Lung (tissue), 11 donors: ENCODE measurements at regions not wholly inside any gene's neighbourhood (a gene's known extent, or its start where the extent isn't known, plus 50 kb on each side); places are given as distances from the start of the nearest gene placed in this dataset.

ENCODE experiments used
- ATAC-seq: fragments of 200-7000 bp; cut with Tn5 transposase; one replicate; pipeline ENCODE4 v1.9.1; 2020; ENCODE audit warnings: moderate number of reproducible peaks; ENCODE audit not compliant: insufficient read depth, low FRiP score
- DNase-seq, 3 donors: peaks; one replicate each; pipeline ENCODE4 v3.0.0-alpha.2; 2013 to 2017
- H3K27ac ChIP-seq, 2 donors: one replicate each; pipeline ENCODE4 v1.5.1; 2013; ENCODE audit warnings: mild to moderate bottlenecking in 2 of 2, moderate library complexity in 2 of 2, control low read depth in 1 of 2, inconsistent platforms in 1 of 2, low read depth in 1 of 2, low read length in 1 of 2
- H3K27me3 ChIP-seq, 3 donors: one replicate each; pipeline ENCODE4 v1.5.1; 2013; ENCODE audit warnings: low read length in 2 of 3; ENCODE audit not compliant: control insufficient read depth in 3 of 3, insufficient read depth in 3 of 3
- H3K36me3 ChIP-seq, 4 donors: one replicate each; pipeline ENCODE4 v1.5.1; 2013; ENCODE audit warnings: low read length in 4 of 4, mild to moderate bottlenecking in 1 of 4, moderate library complexity in 1 of 4; ENCODE audit not compliant: control insufficient read depth in 4 of 4, insufficient read depth in 4 of 4
- H3K4me1 ChIP-seq, 5 donors: one replicate each; pipeline ENCODE4 v1.5.1; 2013; ENCODE audit warnings: low read length in 5 of 5, mild to moderate bottlenecking in 2 of 5, moderate library complexity in 1 of 5; ENCODE audit not compliant: control insufficient read depth in 5 of 5, insufficient read depth in 5 of 5
- H3K4me3 ChIP-seq: one replicate; pipeline ENCODE4 v1.5.1; 2013; ENCODE audit warnings: mild to moderate bottlenecking, control low read depth, moderate library complexity
- H3K9ac ChIP-seq, 2 donors: one replicate each; pipeline ENCODE4 v1.5.1; 2013; ENCODE audit warnings: low read length in 2 of 2, control low read depth in 1 of 2; ENCODE audit not compliant: insufficient read depth in 1 of 2
- H3K9me3 ChIP-seq, 4 donors: one replicate each; pipeline ENCODE4 v1.5.1; 2013; ENCODE audit warnings: low read length in 3 of 4, mild to moderate bottlenecking in 1 of 4, moderate library complexity in 1 of 4; ENCODE audit not compliant: control insufficient read depth in 4 of 4, insufficient read depth in 3 of 4
- WGBS, 2 donors: extraction: QIAGEN DNeasy Blood & Tissue Kit; methylation state at CpG; one replicate each; pipeline ENCODE4 v1.1.7; 2013; 5-methylcytosine and 5-hydroxymethylcytosine counted together
- TF ChIP-seq, protein P1 (sequence below): IDR thresholded peaks from 2 replicates; pipeline ENCODE4 v1.5.1; 2012; ENCODE audit warnings: mild to moderate bottlenecking; ENCODE audit errors: control extremely low read depth, extremely low read depth
- donor health status: control.
- donor health status: control.
- donor health status: Bipolar disorder and iron deficiency.
- donor health status: healthy.
- donor health status: DM: yes; HTN: yes; CAD: no.

- Histone ChIP-seq H3K27ac (no peak overlapping the region), H3K9me3 (peaks cover 0 to 7% (median 0%) of the 10 kb centered on the region in 4 donors), H3K9ac (no peak overlapping the region), H3K4me3 (no peak overlapping the region), H3K27me3 (no peaks in the 10 kb centered on the region), H3K4me1 (no peaks in the 10 kb centered on the region), H3K36me3 (no peaks in the 10 kb centered on the region)
- TF ChIP-seq, protein P1, sequence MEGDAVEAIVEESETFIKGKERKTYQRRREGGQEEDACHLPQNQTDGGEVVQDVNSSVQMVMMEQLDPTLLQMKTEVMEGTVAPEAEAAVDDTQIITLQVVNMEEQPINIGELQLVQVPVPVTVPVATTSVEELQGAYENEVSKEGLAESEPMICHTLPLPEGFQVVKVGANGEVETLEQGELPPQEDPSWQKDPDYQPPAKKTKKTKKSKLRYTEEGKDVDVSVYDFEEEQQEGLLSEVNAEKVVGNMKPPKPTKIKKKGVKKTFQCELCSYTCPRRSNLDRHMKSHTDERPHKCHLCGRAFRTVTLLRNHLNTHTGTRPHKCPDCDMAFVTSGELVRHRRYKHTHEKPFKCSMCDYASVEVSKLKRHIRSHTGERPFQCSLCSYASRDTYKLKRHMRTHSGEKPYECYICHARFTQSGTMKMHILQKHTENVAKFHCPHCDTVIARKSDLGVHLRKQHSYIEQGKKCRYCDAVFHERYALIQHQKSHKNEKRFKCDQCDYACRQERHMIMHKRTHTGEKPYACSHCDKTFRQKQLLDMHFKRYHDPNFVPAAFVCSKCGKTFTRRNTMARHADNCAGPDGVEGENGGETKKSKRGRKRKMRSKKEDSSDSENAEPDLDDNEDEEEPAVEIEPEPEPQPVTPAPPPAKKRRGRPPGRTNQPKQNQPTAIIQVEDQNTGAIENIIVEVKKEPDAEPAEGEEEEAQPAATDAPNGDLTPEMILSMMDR = no peak
- DNase-seq (no peak), ATAC-seq (no peak)
- WGBS, 2 donors = 93 to 94% methylated on average over 1 of the region's 1 CpG
These were observed 113.0 kb upstream of the FSIP2 start for GRCh38 chr2:185625604-185626003.

GRCh38 chr2:185628985-185629384, 109.6 kb upstream of the FSIP2 start:
- no peak overlapping the region for H3K4me3 ChIP-seq
- no peaks in the 10 kb centered on the region for H3K27me3 ChIP-seq
- no peak overlapping the region for H3K9ac ChIP-seq
- H3K27ac ChIP-seq = no peak overlapping the region
- TF ChIP-seq, protein P1 = no peak
- no peaks in the 10 kb centered on the region for H3K4me1 ChIP-seq
- no peaks in the 10 kb centered on the region for H3K36me3 ChIP-seq
- DNase-seq = no peak
- 33 to 34% methylated on average over 5 of the region's 5 CpGs for WGBS, 2 donors
- peaks cover 0 to 7% (median 0%) of the 10 kb centered on the region in 4 donors for H3K9me3 ChIP-seq
- ATAC-seq = no peak

- Histone ChIP-seq H3K27me3 (no peaks in the 10 kb centered on the region), H3K4me3 (no peak overlapping the region), H3K9me3 (peaks cover 0 to 7% (median 0%) of the 10 kb centered on the region in 4 donors), H3K4me1 (no peaks in the 10 kb centered on the region), H3K36me3 (no peaks in the 10 kb centered on the region), H3K9ac (no peak overlapping the region), H3K27ac (no peak overlapping the region)
- TF ChIP-seq, protein P1 = no peak
- DNase-seq (no peak), ATAC-seq (no peak)
- 73 to 76% methylated on average over 2 of the region's 2 CpGs for WGBS, 2 donors
These were observed 105.0 kb upstream of the FSIP2 start for GRCh38 chr2:185633621-185634020.

- Histone ChIP-seq H3K4me1 (no peaks in the 10 kb centered on the region), H3K27ac (no peak overlapping the region), H3K36me3 (no peaks in the 10 kb centered on the region), H3K27me3 (no peaks in the 10 kb centered on the region), H3K9me3 (no peaks in the 10 kb centered on the region), H3K4me3 (no peak overlapping the region), H3K9ac (no peak overlapping the region)
- 41 to 61% methylated on average over 3 of the region's 3 CpGs for WGBS, 2 donors
- ATAC-seq (no peak), DNase-seq (no peak)
- TF ChIP-seq, protein P1 = no peak
These were observed 99.8 kb upstream of the FSIP2 start for GRCh38 chr2:185638771-185639170.
